Thymus (tissue), 11 donors: ENCODE measurements at regions not wholly inside any gene's neighbourhood (a gene's known extent, or its start where the extent isn't known, plus 50 kb on each side); places are given as distances from the start of the nearest gene placed in this dataset.

Experiments used
- DNase-seq, 9 donors: peaks; one replicate each; pipeline ENCODE4 v3.0.0-alpha.2; 2013; ENCODE audit warnings: low spot score in 9 of 9, low read depth in 6 of 9, missing footprints in 1 of 9
- H3K27ac ChIP-seq, 2 donors: one replicate each; pipeline ENCODE4 v1.5.1; 2013; ENCODE audit warnings: control low read depth in 1 of 2, low read depth in 1 of 2, low read length in 1 of 2, mild to moderate bottlenecking in 1 of 2, moderate library complexity in 1 of 2
- H3K27me3 ChIP-seq, 2 donors: one replicate each; pipeline ENCODE4 v1.5.1; 2013; ENCODE audit warnings: low read length in 1 of 2; ENCODE audit not compliant: control insufficient read depth in 2 of 2, insufficient read depth in 1 of 2
- H3K36me3 ChIP-seq, 2 donors: one replicate each; pipeline ENCODE4 v1.5.1; 2013; ENCODE audit warnings: low read length in 1 of 2, mild to moderate bottlenecking in 1 of 2, moderate library complexity in 1 of 2; ENCODE audit not compliant: control insufficient read depth in 2 of 2, insufficient read depth in 2 of 2
- H3K4me1 ChIP-seq, 2 donors: one replicate each; pipeline ENCODE4 v1.5.1; 2013; ENCODE audit warnings: low read length in 2 of 2; ENCODE audit not compliant: control insufficient read depth in 2 of 2, insufficient read depth in 2 of 2
- H3K4me3 ChIP-seq, 2 donors: one replicate each; pipeline ENCODE4 v1.5.1; 2013; ENCODE audit warnings: low read length in 2 of 2, control low read depth in 1 of 2, mild to moderate bottlenecking in 1 of 2
- H3K9me3 ChIP-seq, 2 donors: one replicate each; pipeline ENCODE4 v1.5.1; 2013; ENCODE audit warnings: low read length in 1 of 2, mild to moderate bottlenecking in 1 of 2; ENCODE audit not compliant: control insufficient read depth in 2 of 2, insufficient read depth in 1 of 2
- WGBS: extraction: QIAGEN DNeasy Blood & Tissue Kit; methylation state at CpG from one replicate; pipeline ENCODE4 v1.1.7; 2013; 5-methylcytosine and 5-hydroxymethylcytosine counted together
- donor health status: healthy.

- H3K36me3 ChIP-seq: no peaks in the 10 kb centered on the region
- H3K27ac ChIP-seq: no peak overlapping the region
- 76% methylated on average over 2 of the region's 2 CpGs for WGBS
- H3K9me3 ChIP-seq: no peaks in the 10 kb centered on the region
- DNase-seq: no peak
- H3K27me3 ChIP-seq: no peaks in the 10 kb centered on the region
- peaks cover 10 to 13% of the 10 kb centered on the region in 2 donors for H3K4me1 ChIP-seq
- no peak overlapping the region for H3K4me3 ChIP-seq
These were observed 83.3 kb downstream of the ALDH8A1 start for GRCh38 chr6:134866563-134866962.

GRCh38 chr6:134864558-134864957 is 85.3 kb downstream of the ALDH8A1 start:
- Histone ChIP-seq H3K27me3 (no peaks in the 10 kb centered on the region), H3K4me3 (no peak overlapping the region), H3K4me1 (no peaks in the 10 kb centered on the region), H3K9me3 (no peaks in the 10 kb centered on the region), H3K36me3 (no peaks in the 10 kb centered on the region), H3K27ac (no peak overlapping the region)
- DNase-seq: no peak
- WGBS: 76% methylated on average over 3 of the region's 3 CpGs

- H3K9me3 ChIP-seq: no peaks in the 10 kb centered on the region
- no peaks in the 10 kb centered on the region for H3K4me1 ChIP-seq
- no peaks in the 10 kb centered on the region for H3K27me3 ChIP-seq
- 97% methylated on average over 11 of the region's 11 CpGs for WGBS
- no peaks in the 10 kb centered on the region for H3K36me3 ChIP-seq
- H3K4me3 ChIP-seq: no peak overlapping the region
- no peak for DNase-seq
- no peak overlapping the region for H3K27ac ChIP-seq
These were observed 86.0 kb downstream of the ALDH8A1 start for GRCh38 chr6:134863763-134864510.

- Histone ChIP-seq H3K4me3 (no peak overlapping the region), H3K36me3 (no peaks in the 10 kb centered on the region), H3K4me1 (no peaks in the 10 kb centered on the region), H3K9me3 (no peaks in the 10 kb centered on the region), H3K27ac (no peak overlapping the region), H3K27me3 (no peaks in the 10 kb centered on the region)
- WGBS: 95% methylated on average over 3 of the region's 3 CpGs
- DNase-seq: no peak
These were observed 95.5 kb downstream of the ALDH8A1 start for GRCh38 chr6:134854366-134854765.

GRCh38 chr6:134853111-134854055 is 96.5 kb downstream of the ALDH8A1 start:
- no peaks in the 10 kb centered on the region for H3K36me3 ChIP-seq
- no peak overlapping the region for H3K4me3 ChIP-seq
- no peaks in the 10 kb centered on the region for H3K27me3 ChIP-seq
- no peak overlapping the region for H3K27ac ChIP-seq
- WGBS: 93% methylated on average over 7 of the region's 7 CpGs
- DNase-seq: no peak
- no peaks in the 10 kb centered on the region for H3K4me1 ChIP-seq
- H3K9me3 ChIP-seq: no peaks in the 10 kb centered on the region

GRCh38 chr6:134851548-134851947 is 98.4 kb downstream of the ALDH8A1 start:
- Histone ChIP-seq H3K27me3 (no peaks in the 10 kb centered on the region), H3K4me1 (no peaks in the 10 kb centered on the region), H3K9me3 (no peaks in the 10 kb centered on the region), H3K4me3 (no peak overlapping the region), H3K27ac (no peak overlapping the region), H3K36me3 (no peaks in the 10 kb centered on the region)
- WGBS: 98% methylated on average over 6 of the region's 6 CpGs
- DNase-seq: no peak

- H3K27me3 ChIP-seq: no peaks in the 10 kb centered on the region
- no peak overlapping the region for H3K27ac ChIP-seq
- H3K9me3 ChIP-seq: no peaks in the 10 kb centered on the region
- no peak overlapping the region for H3K4me3 ChIP-seq
- no peak for DNase-seq
- no peaks in the 10 kb centered on the region for H3K36me3 ChIP-seq
- WGBS: 93% methylated on average over 11 of the region's 11 CpGs
- no peaks in the 10 kb centered on the region for H3K4me1 ChIP-seq
These were observed 99.1 kb downstream of the ALDH8A1 start for GRCh38 chr6:134850721-134851305.

GRCh38 chr6:134849920-134850447 is 99.9 kb downstream of the ALDH8A1 start:
- no peak overlapping the region for H3K4me3 ChIP-seq
- no peak for DNase-seq
- 97% methylated on average over 4 of the region's 4 CpGs for WGBS
- no peaks in the 10 kb centered on the region for H3K27me3 ChIP-seq
- H3K9me3 ChIP-seq: no peaks in the 10 kb centered on the region
- no peak overlapping the region for H3K27ac ChIP-seq
- H3K36me3 ChIP-seq: no peaks in the 10 kb centered on the region
- no peaks in the 10 kb centered on the region for H3K4me1 ChIP-seq

GRCh38 chr6:134848076-134848475 is 101.8 kb downstream of the ALDH8A1 start:
- H3K4me3 ChIP-seq: no peak overlapping the region
- H3K36me3 ChIP-seq: no peaks in the 10 kb centered on the region
- WGBS: 95% methylated on average over 6 of the region's 6 CpGs
- no peaks in the 10 kb centered on the region for H3K4me1 ChIP-seq
- no peaks in the 10 kb centered on the region for H3K27me3 ChIP-seq
- no peak for DNase-seq
- no peak overlapping the region for H3K27ac ChIP-seq
- no peaks in the 10 kb centered on the region for H3K9me3 ChIP-seq
